ENCODE measurements at regions not wholly inside any gene's neighbourhood (a gene's known extent, or its start where the extent isn't known, plus 50 kb on each side); places are given as distances from the start of the nearest gene placed in this dataset.

- Histone ChIP-seq H3K79me2 (ENCODE audit: control insufficient read depth, insufficient read depth, low read length) (no peaks in the 10 kb centered on the region), H3K9me3 (replicated peaks; ENCODE audit: control insufficient read depth, insufficient read depth, low read depth, low read length) (no peaks in the 10 kb centered on the region), H3K4me1 (replicated peaks in 1 of 2; ENCODE audit: control insufficient read depth in 2 of 2, insufficient read depth in 2 of 2, low read length in 2 of 2) (no peaks in the 10 kb centered on the region; a peak in 1 of 5 replicates), H3K27ac (ENCODE audit: extremely low read depth, low read depth, low read length) (no peak overlapping the region), H3K36me3 (ENCODE audit: control insufficient read depth, insufficient read depth, low read length) (no peaks in the 10 kb centered on the region), H3K9me1 (ENCODE audit: control insufficient read depth, insufficient read depth, low read length) (no peaks in the 10 kb centered on the region), H3K9ac (ENCODE audit: insufficient read depth in 1 of 2, low read depth in 2 of 2, low read length in 2 of 2) (no peak overlapping the region), H3K27me3 (ENCODE audit: control insufficient read depth in 2 of 2, insufficient read depth in 2 of 2, low read length in 2 of 2) (no peaks in the 10 kb centered on the region), H3K4me3 (no peak overlapping the region), H2AFZ (ENCODE audit: low read depth, low read length) (peak overlapping the region; percentile 33; the same call in 1 of the 2 replicates), H3K4me2 (ENCODE audit: insufficient read depth, low read length) (no peak overlapping the region), H4K20me1 (replicated peaks; ENCODE audit: control insufficient read depth, insufficient read depth, low read length) (no peaks in the 10 kb centered on the region)
- 0% methylated on average over 5 of the region's 6 CpGs for WGBS (ENCODE audit: insufficient coverage, low coverage, missing lambda C conversion rate)
- in situ Hi-C loops (cut with MboI) = no loop called here
- BruUV-seq (replicated peaks) = no TSS peak
- intact Hi-C loops (cut with micrococcal nuclease) = no loop called here
- FAIRE-seq (no peak), ATAC-seq (no peak), DNase-seq (ENCODE audit: extremely low read depth in 1 of 4, low spot score in 3 of 4) (no peak)
- CTCF ChIA-PET (ENCODE audit: low intra/inter-chr PET ratio) = no interaction called here
- TF ChIP-seq ETS2 (tag; IDR thresholded peaks at IDR 0.05; ENCODE audit: borderline replicate concordance, poor library complexity, severe bottlenecking) = no peak
- TF ChIP-seq IRF9 (tag; IDR thresholded peaks at IDR 0.05) = no peak
- no peak for TF ChIP-seq ZKSCAN8 (CRISPR knock-in tag; IDR thresholded peaks at IDR 0.05)
- TF ChIP-seq ZNF121 (CRISPR knock-in tag; conservative IDR thresholded peaks at IDR 0.05) = no peak
- no peak for TF ChIP-seq CCNT2 (IDR thresholded peaks at IDR 0.05; ENCODE audit: borderline replicate concordance, extremely low read depth, insufficient read length, low read depth, low read length)
- no peak for TF ChIP-seq RBBP5 (IDR thresholded peaks at IDR 0.05; ENCODE audit: borderline replicate concordance, insufficient read depth, low read length, poor library complexity, severe bottlenecking)
- no peak for TF ChIP-seq SAP30 (IDR thresholded peaks at IDR 0.05; ENCODE audit: borderline replicate concordance, insufficient read depth, low read depth, low read length, poor library complexity, severe bottlenecking)
- no peak for TF ChIP-seq ZBTB1 (CRISPR knock-in tag; IDR thresholded peaks at IDR 0.05; ENCODE audit: borderline replicate concordance, low read depth)
- no peak for TF ChIP-seq TAF15 (IDR thresholded peaks at IDR 0.05; ENCODE audit: low read depth, low read length)
- TF ChIP-seq ZNF263 (CRISPR knock-in tag; IDR thresholded peaks at IDR 0.05; ENCODE audit: borderline replicate concordance) = no peak
- no peak for TF ChIP-seq TFAM (CRISPR knock-in tag; conservative IDR thresholded peaks at IDR 0.05)
- no peak for TF ChIP-seq RBM17 (IDR thresholded peaks at IDR 0.05; ENCODE audit: borderline replicate concordance, low read depth, low read length)
- no peak for TF ChIP-seq YY1 (IDR thresholded peaks at IDR 0.05; ENCODE audit: borderline replicate concordance in 1 of 3, control insufficient read depth in 1 of 3, extremely low read depth in 1 of 3, insufficient read depth in 3 of 3, insufficient read length in 1 of 3, insufficient replicate concordance in 2 of 3, low read depth in 1 of 3, low read length in 2 of 3)
- no peak for TF ChIP-seq POLR2G (IDR thresholded peaks at IDR 0.05; ENCODE audit: low read depth, low read length)
- no peak for TF ChIP-seq NFIC (IDR thresholded peaks at IDR 0.05)
- TF ChIP-seq ATF1 (CRISPR knock-in tag; IDR thresholded peaks at IDR 0.05) = no peak
- TF ChIP-seq ATF1 (tag; IDR thresholded peaks at IDR 0.05) = no peak
- no peak for TF ChIP-seq STAT5A (IDR thresholded peaks at IDR 0.05; ENCODE audit: borderline replicate concordance, low read length)
- POLR2A ChIA-PET = interaction anchor here (1.1 kb wide), 1 partner anchor 9 kb away, joined by 4 read pairs; no protein-coding TSS in a partner anchor
These were observed 233.8 kb upstream of the MPDZ start for GRCh38 chr9:13513286-13513685.

All from K562 (cell line).